GM03348 (cell line): ENCODE measurements at regions not wholly inside any gene's neighbourhood (a gene's known extent, or its start where the extent isn't known, plus 50 kb on each side); places are given as distances from the start of the nearest gene placed in this dataset.
A peak's percentile ranks its signal among the peaks of the same experiment; 100 is the strongest.

Source experiments
- DNase-seq: peaks from one replicate; pipeline ENCODE4 v3.0.0; 2012; ENCODE audit warnings: low spot score

- DNase-seq: no peak
Observed at GRCh38 chr10:118107040-118107439, 60.3 kb upstream of the RAB11FIP2 start.

- DNase-seq: peak; percentile 20
Observed at GRCh38 chr10:118106426-118106825, 59.7 kb upstream of the RAB11FIP2 start.

DNA sequence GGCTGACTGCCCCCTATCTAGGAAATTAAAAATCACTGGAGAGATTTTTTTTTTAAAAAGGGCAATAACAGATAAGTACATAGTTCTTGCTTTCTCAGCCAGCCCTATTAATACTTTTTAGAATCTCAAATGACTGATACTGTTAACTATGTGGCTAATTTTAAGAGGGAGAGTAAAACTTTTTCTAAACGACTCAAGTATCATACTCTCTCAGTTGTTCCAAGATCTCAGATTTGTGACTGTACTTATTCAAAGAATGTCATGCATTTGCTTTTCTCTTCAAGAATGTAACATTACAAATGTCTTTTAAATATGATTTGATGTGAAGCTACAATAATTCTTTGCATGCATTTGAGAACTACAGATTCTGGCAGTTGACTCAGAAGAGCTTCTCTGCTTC is 55.4 kb upstream of the RAB11FIP2 start:
- peak; percentile 47 for DNase-seq

DNA sequence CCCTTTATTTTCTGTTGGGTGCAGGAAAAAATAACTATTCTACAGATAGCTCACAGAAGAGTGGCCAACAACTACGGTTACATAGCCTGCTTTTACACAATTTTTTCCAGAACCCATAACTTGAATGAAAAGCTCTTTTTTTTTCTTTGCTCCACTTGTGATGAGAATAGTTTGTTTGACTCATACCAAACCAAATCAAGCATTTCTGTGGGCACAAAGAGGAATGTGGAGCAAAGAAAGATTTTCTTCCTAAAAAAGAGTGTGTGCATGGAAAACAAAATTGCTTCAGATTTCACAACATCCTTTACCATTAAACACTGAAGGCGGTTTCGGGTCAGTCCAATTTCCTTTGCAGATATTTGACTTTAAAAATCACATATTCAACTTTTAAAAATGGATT is 54.8 kb upstream of the RAB11FIP2 start:
- DNase-seq: peak; percentile 54
